AG09309 (cell line): ENCODE measurements at regions not wholly inside any gene's neighbourhood (a gene's known extent, or its start where the extent isn't known, plus 50 kb on each side); places are given as distances from the start of the nearest gene placed in this dataset.
"Not testable (repeated sequence)": the region's sequence is repeated elsewhere in the genome, so short reads cannot be mapped to it uniquely, and the experiment has no call there.

ENCODE experiments used
- DNase-seq: peaks from one replicate; pipeline ENCODE4 v3.0.0-alpha.2; 2010; ENCODE audit warnings: low read depth
- H3K4me3 ChIP-seq: 2 replicates; pipeline ENCODE4 v1.5.1; 2011; ENCODE audit warnings: mild to moderate bottlenecking, low read depth, low read length, moderate library complexity; ENCODE audit not compliant: control insufficient read depth
- CTCF ChIP-seq: IDR thresholded peaks from 2 replicates; pipeline ENCODE4 v1.5.1; 2011; ENCODE audit warnings: mild to moderate bottlenecking, low read depth, low read length, inconsistent platforms; ENCODE audit not compliant: insufficient read depth, control insufficient read depth; ENCODE audit errors: missing control alignments

- peak; percentile 10 for DNase-seq
- H3K4me3 ChIP-seq: no peak overlapping the region
- TF ChIP-seq CTCF: no peak
Measured at GRCh38 chr18:55968550-55968949, 380.6 kb upstream of the TCF4 start.

- no peak for TF ChIP-seq CTCF
- H3K4me3 ChIP-seq: no peak overlapping the region
- no peak for DNase-seq
Measured at GRCh38 chr18:55967019-55967418, 379.0 kb upstream of the TCF4 start.

- no peak for TF ChIP-seq CTCF
- no peak overlapping the region for H3K4me3 ChIP-seq
- no peak for DNase-seq
Measured at GRCh38 chr18:55964171-55964570, 376.2 kb upstream of the TCF4 start.

GRCh38 chr18:55953326-55953725 lies 365.3 kb upstream of the TCF4 start:
- TF ChIP-seq CTCF: no peak
- DNase-seq: no peak
- H3K4me3 ChIP-seq: no peak overlapping the region

GRCh38 chr18:55951738-55952137 lies 363.7 kb upstream of the TCF4 start:
- not testable (repeated sequence) for DNase-seq, H3K4me3 ChIP-seq

GRCh38 chr18:55950379-55951166 lies 362.6 kb upstream of the TCF4 start:
- DNase-seq: no peak
- TF ChIP-seq CTCF: no peak
- H3K4me3 ChIP-seq: no peak overlapping the region

- DNase-seq: no peak
- H3K4me3 ChIP-seq: no peak overlapping the region
- TF ChIP-seq CTCF: no peak
Measured at GRCh38 chr18:55934821-55935220, 346.8 kb upstream of the TCF4 start.
